Suppressor macrophage treated with lipopolysaccharide for 4 hours (primary cell): ENCODE measurements at regions not wholly inside any gene's neighbourhood (a gene's known extent, or its start where the extent isn't known, plus 50 kb on each side); places are given as distances from the start of the nearest gene placed in this dataset.

Experiments
- DNase-seq: peaks from one replicate; pipeline ENCODE4 v3.0.0-alpha.2; 2020

DNA sequence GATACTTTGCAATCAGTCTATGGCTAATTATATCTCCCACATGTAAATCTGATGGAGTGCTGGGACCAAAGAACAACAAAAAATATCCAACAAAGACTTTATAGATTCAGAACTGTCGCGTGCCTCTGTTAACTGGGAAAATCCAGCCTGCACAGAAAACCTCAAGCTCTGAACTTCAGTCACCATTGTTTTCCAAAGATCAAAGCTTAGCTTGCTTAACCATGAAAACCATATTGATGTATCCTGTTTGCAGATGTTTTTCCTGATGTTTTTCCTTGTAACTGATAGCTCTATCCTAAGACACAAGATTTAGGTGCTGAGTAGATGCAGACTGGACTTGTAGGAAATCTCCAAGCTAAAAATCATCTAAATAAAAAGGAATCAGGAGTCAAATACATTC lies 163.7 kb downstream of the GXYLT1 start:
- DNase-seq: no peak

DNA sequence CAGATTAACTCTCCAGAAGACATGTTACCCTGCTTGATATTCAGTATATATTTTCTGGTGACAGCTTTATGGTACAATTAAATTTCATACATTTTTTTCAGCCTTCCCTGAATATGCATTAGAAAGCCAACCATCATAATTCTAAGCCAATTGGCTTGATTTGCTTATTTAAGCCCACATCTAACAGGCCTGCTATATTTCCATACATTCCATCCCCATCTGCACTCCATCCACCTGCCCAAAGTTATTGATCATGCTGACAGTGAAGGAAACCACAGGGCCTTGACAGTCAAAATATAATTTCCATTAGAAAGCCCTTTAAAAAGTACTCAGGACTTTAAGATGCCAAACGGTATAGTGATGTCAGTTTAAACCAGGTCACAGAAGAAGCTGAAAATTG lies 164.3 kb downstream of the GXYLT1 start:
- no peak for DNase-seq

GRCh38 chr12:41979574-41979973 lies 165.1 kb downstream of the GXYLT1 start:
- no peak for DNase-seq

DNA sequence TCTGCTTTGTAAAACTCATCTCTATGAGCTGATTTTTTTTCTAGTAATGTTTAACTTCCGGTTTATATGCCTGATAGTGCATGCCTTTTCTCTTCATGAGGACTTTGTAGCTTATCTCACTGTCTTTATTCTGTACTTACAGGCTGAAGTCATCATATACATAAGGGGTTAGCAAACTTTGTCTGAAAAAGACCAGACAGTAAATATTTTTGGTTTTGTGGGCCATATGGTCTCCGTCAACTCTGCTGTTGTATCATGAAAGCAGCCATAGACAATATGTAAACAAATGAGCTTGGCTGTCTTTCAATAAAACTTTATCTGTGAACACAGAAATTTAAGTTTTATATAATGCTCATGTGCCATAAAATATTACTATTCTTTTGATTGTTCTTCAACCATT lies 172.1 kb downstream of the GXYLT1 start:
- no peak for DNase-seq

- DNase-seq: no peak
These were observed 172.5 kb downstream of the GXYLT1 start for GRCh38 chr12:41972196-41972595.

DNA sequence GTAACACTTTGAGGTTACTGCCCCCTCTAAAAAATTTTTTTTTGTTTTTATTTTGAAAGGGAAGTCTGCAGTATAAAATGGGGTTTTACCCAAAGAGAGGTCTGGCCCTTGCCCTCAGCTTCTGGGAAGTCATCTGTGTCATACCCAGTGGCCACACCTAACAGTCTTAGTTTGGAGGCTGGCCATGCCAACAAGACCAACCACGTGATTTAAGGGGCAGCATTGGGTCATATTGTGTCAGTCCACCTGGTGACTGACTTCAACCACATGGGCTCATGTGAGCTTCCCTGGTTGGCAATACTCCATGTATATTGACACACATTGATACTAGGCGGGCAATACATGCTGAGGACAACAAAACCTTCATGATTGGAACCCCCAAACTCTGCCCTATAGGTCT lies 173.9 kb downstream of the GXYLT1 start:
- DNase-seq: peak; percentile 4

GRCh38 chr12:41968599-41968998 lies 176.1 kb downstream of the GXYLT1 start:
- no peak for DNase-seq

GRCh38 chr12:41967668-41968500 lies 176.8 kb downstream of the GXYLT1 start:
- DNase-seq: no peak

- no peak for DNase-seq
These were observed 177.8 kb downstream of the GXYLT1 start for GRCh38 chr12:41966916-41967315.

DNA sequence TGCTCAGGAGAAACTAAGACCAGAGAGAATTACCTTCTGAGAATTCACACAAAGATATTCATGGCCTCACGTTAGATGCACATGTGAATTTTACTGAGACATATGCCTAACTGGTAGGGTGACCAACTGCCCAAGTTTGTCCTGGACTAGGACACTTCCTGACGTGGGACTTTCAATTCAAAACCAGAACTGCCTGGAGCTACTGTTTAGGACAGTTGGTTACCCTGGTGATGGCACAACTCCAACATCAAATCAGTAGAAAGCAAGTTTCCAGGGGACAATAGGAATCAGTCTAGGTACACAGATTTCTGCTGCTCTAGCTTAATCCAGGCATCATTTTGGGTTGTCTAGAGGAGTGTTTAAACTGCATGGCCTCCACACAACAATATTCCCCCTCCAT lies 178.7 kb downstream of the GXYLT1 start:
- no peak for DNase-seq

DNA sequence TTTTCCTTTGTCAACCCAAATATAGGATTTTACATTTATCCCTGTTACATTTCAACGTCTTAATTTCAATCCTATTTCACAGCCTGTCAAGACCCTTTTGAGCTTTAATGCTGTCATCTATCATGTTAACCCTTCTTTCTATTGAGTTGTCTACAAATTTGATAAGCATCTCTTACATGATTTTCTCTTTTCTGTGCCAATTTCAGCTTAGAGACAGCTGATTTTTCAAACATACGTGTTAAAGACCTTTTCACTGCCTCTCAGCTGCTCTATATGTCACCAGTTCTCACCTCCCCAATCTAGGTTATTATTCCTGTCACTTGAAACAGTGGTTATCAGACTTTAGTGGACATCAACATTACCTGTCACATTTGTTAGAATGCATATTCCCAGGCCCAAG lies 181.3 kb downstream of the GXYLT1 start:
- no peak for DNase-seq

DNA sequence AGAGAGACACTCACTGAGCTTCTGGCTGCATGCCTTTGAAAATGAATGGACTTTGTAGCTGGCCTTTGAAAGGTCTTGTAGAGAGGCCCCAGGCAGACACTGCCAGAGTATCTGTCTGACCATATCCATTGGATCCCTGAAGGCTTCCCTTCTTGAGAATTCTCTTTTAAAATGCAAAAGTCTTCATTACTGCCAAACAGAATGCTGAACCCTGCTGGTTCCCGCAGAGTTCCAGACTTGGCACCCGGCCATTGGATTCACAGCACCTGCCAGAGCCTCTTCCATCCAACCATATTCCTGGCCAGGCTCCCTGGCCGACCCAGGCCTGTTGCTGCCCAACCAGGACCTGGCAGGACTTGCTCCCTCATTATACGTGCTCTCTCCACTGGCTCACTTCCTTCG lies 182.5 kb downstream of the GXYLT1 start:
- DNase-seq: no peak

GRCh38 chr12:41959271-41959670 lies 185.4 kb downstream of the GXYLT1 start:
- DNase-seq: no peak

- no peak for DNase-seq
These were observed 188.3 kb downstream of the GXYLT1 start for GRCh38 chr12:41956353-41956752.

- DNase-seq: no peak
These were observed 194.2 kb downstream of the GXYLT1 start for GRCh38 chr12:41950455-41950854.

GRCh38 chr12:41946106-41946505 lies 198.6 kb downstream of the GXYLT1 start:
- no peak for DNase-seq

- no peak for DNase-seq
These were observed 200.5 kb downstream of the GXYLT1 start for GRCh38 chr12:41944216-41944615.

DNA sequence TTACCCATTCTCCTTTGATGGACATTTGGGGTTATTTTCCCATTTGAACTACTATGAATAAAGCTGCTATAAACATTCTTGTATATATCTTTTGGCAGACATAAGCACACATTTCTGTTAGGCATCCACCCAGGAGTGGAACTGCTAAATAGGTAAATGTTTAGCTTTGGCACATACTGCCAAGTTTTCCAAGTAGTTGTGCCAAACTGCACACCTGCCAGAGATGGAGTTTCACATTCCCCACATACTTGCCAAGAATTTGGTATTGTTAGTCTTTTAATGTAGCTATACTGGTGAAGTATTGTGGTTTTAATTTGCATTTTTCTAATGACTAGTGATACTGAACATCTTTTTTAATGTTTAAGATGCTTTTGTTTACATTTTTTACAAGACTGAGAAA lies 201.0 kb downstream of the GXYLT1 start:
- no peak for DNase-seq

GRCh38 chr12:41942354-41942753 lies 202.3 kb downstream of the GXYLT1 start:
- DNase-seq: no peak

- no peak for DNase-seq
These were observed 203.6 kb downstream of the GXYLT1 start for GRCh38 chr12:41941079-41941478.

DNA sequence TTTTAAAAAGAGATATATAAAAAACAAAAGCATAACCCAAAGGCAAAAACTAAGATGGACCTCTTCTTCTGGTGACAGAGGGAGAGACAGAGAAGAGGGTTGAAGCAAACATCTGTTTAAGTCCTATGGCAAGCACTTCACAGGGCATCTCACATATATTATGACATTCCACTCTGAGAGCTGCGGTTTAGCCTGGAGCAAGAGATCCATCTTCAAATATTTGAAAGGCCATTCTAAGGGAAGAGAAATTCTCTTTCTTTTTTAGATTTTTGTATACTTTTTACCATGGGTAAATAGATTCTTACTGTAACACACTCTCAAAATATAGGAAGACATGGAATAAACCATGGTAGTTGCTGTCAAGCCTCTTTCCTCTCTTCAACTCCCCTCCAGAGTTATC lies 204.1 kb downstream of the GXYLT1 start:
- DNase-seq: no peak

DNA sequence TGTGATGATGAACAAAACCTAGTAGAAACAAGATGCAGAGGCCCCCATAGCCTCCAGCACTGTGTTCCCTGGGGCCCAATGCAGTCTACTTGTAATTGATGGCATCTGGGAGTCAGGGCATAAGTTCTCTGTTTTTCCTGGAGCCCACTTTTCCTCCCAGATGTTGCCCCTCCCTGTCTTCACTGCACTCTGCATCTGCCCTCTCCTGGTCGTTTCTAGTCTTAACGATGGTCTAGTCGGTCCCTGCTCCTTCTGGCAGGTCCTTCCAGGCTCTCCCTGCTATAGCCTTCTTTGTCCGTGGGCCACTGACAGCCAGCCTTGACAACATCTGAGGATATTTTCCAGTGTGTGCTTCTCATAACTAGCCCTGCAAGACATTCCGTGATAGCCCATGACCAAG lies 208.3 kb downstream of the GXYLT1 start:
- no peak for DNase-seq

DNA sequence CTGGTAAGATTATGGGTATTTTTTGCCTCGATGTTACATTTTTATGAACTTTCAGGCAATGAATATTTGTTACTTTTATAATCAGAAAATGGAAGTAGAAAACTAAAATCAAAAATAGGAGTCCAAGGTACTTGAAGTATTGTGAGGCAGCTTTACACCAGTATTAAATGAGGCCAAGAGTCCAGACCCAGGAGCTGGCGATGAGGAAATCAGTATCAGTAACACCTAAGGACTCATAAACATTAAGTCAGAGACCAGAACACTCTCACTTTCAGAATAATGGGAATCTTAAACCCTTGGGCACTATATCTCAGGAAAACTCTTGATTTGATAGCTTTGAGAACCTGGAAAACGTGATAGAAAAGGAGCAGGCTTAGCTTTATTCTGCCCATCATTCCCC lies 208.8 kb downstream of the GXYLT1 start:
- no peak for DNase-seq

DNA sequence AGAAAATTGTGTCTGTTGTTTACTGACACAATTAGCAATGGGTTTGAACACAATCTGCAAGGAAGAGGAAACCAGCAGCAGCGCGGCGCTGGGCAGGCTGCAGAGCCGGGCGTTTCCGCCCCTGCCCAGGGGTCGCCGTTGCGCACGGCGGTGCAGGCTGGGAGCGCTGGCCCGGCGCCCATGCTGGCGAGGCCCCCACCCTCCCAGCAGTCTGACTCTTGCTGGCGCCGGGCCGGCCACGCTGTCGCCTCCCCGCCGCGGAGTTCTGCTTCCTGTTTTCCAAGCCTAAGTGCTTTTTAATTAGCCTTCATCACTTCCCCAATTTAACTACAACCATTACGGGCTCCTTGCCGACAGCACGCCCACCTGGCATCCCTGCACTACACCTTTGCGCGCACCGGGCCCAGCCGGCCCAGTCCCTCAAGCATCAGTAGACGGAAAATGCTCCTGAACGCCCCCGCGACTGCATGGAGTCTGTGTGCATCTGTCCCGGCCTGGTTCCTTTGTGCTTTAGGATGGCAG lies 212.1 kb downstream of the GXYLT1 start:
- peak; percentile 68 for DNase-seq

DNA sequence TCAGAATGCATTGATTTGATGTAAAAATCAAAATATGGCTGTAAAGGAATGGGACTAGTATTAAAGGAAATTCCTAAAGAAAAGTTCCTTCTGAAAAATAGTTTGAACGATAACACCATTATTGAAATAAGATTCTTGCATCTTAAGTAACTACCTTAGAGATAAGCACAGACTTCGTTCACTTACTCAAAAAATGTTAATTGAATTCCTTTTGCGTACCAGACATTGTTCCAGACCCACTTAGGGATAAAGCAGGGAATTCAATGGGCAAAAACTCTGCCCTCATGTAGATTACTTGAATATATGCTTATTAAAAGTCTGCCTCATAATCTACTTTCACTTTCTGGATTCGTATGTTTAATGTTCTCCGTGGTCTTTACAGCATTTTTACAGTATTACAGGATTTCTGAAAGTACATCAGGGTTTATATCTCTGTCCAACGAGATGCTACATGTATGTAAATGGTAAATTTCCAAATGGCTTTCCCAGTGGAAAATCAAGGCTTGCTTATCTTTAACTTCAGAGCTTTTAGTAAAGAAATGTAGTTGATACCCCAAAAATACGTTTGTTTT lies 213.7 kb downstream of the GXYLT1 start:
- peak; percentile 43 for DNase-seq
